ENCODE measurements at regions not wholly inside any gene's neighbourhood (a gene's known extent, or its start where the extent isn't known, plus 50 kb on each side); places are given as distances from the start of the nearest gene placed in this dataset.

- Mint-ChIP-seq H3K27me3 (ENCODE audit: low read depth) (no peaks in the 10 kb centered on the region), H3K4me1 (no peaks in the 10 kb centered on the region)
- no peak for TF ChIP-seq CTCF (IDR thresholded peaks at IDR 0.05; ENCODE audit: unreplicated experiment in 3 of 3)
These were observed 264.8 kb downstream of the KIF20B start for GRCh38 chr10:89966211-89966610.

DNA sequence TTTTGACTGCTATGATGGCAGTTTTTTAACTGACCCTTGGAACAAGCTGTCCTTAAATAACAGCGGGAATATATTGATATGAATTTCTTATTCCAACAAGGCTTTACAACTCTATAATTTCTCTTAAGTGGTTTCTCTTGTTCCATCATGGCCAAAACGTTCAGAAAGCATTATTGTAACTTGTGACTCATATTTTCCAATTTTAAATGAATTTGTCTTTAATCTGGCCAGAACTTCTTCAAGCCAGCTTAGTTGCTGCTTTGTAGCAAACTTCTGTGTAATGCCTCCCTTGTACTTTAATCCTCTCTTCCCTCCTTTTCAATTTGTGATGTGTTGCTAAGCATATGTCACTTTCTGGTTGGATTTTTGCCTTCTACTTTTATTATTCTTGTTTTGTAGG lies 271.9 kb downstream of the KIF20B start:
- Mint-ChIP-seq H3K27me3 (ENCODE audit: low read depth) (peaks cover 6% of the 10 kb centered on the region), H3K9me3 (no peaks in the 10 kb centered on the region), H3K4me3 (no peak overlapping the region), H3K27ac (no peak overlapping the region), H3K4me1 (peaks cover 5% of the 10 kb centered on the region), H3K36me3 (ENCODE audit: low read depth) (no peaks in the 10 kb centered on the region)
- no peak for TF ChIP-seq CTCF (IDR thresholded peaks at IDR 0.05; ENCODE audit: unreplicated experiment in 3 of 3)

More at GRCh38 chr10:89966211-89966610, 264.8 kb downstream of the KIF20B start:
- Mint-ChIP-seq H3K36me3 (ENCODE audit: low read depth) (no peaks in the 10 kb centered on the region), H3K4me3 (no peak overlapping the region), H3K27ac (no peak overlapping the region), H3K9me3 (no peaks in the 10 kb centered on the region)

GRCh38 chr10:89975071-89975470 lies 273.7 kb downstream of the KIF20B start:
- Mint-ChIP-seq H3K9me3 (no peaks in the 10 kb centered on the region), H3K4me1 (peaks cover 5% of the 10 kb centered on the region), H3K36me3 (ENCODE audit: low read depth) (no peaks in the 10 kb centered on the region), H3K4me3 (no peak overlapping the region), H3K27ac (no peak overlapping the region), H3K27me3 (ENCODE audit: low read depth) (peaks cover 6% of the 10 kb centered on the region)
- TF ChIP-seq CTCF (IDR thresholded peaks at IDR 0.05; ENCODE audit: unreplicated experiment in 3 of 3), result no peak

DNA sequence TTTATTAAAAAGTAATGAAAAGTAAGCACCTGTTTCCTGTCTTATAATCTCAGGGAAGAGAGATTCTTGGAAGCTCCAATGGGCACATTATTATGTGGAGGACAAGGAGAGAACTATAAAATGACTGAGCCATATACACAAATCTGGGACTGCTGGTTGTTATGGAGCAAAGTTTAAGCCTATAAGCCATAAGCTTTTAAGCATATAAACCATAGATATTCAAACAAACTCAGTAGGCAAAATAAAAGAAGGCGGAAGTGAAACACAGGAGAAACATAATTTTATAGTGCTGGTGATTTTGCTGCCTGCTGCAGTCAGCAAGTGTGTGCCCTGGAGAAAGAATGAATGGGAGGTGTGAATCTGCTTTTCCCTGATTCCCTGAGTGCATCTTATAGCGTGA lies 274.4 kb downstream of the KIF20B start:
- H3K27me3 Mint-ChIP-seq (ENCODE audit: low read depth), result peaks cover 6% of the 10 kb centered on the region
- no peak for TF ChIP-seq CTCF (IDR thresholded peaks at IDR 0.05; ENCODE audit: unreplicated experiment in 3 of 3)

DNA sequence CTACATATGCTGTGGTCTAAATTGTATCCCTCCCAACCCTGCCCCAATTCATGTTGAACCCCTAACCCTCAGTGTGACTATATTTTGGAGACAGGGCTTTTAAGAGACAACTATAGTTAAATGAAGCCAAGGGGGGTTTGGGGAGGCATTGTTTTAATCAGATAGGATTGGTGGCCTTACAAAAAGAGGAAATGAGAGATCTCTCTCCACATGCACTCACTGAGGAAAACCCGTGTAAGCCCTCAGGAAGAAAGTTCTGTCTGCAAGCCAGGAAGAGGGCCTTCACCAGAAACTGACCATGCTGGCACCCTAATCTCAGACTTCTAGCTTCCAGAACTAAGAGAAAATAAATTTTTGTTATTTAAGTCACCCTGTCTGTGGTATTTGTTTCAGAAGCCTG lies 276.7 kb downstream of the KIF20B start:
- Mint-ChIP-seq H3K4me1 (peaks cover 11% of the 10 kb centered on the region), H3K4me3 (no peak overlapping the region), H3K36me3 (ENCODE audit: low read depth) (no peaks in the 10 kb centered on the region), H3K27ac (no peak overlapping the region), H3K27me3 (ENCODE audit: low read depth) (peaks cover 6% of the 10 kb centered on the region), H3K9me3 (no peaks in the 10 kb centered on the region)
- TF ChIP-seq CTCF (IDR thresholded peaks at IDR 0.05; ENCODE audit: unreplicated experiment in 3 of 3), result no peak

More for the DNA sequence above, 274.4 kb downstream of the KIF20B start:
- no peak overlapping the region for H3K27ac Mint-ChIP-seq
- no peaks in the 10 kb centered on the region for H3K36me3 Mint-ChIP-seq (ENCODE audit: low read depth)
- peaks cover 5% of the 10 kb centered on the region for H3K4me1 Mint-ChIP-seq
- no peak overlapping the region for H3K4me3 Mint-ChIP-seq
- H3K9me3 Mint-ChIP-seq, result no peaks in the 10 kb centered on the region

DNA sequence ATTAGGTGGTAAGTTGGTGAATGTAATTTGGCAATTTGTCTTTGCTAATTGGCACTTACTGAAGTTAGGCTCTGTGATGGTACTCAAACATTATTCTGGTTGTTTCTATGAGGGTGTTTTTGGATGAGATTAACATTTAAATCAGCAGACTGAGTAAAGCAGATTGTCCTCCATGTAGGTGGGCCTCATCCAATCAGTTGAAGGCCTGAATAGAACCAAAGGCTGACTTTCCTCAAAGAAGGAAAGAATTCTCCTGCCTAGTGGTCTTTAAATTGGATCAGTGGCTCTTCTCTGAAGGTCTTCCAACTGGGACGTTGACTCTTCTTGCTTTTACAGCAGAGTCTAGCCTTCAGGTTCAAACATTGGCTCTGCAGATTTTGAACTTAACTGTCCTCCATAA lies 278.3 kb downstream of the KIF20B start:
- peaks cover 6% of the 10 kb centered on the region for H3K27me3 Mint-ChIP-seq (ENCODE audit: low read depth)
- H3K36me3 Mint-ChIP-seq (ENCODE audit: low read depth), result no peaks in the 10 kb centered on the region
- no peak for TF ChIP-seq CTCF (IDR thresholded peaks at IDR 0.05; ENCODE audit: unreplicated experiment in 3 of 3)
- no peaks in the 10 kb centered on the region for H3K9me3 Mint-ChIP-seq
- no peak overlapping the region for H3K4me3 Mint-ChIP-seq
- peaks cover 6% of the 10 kb centered on the region for H3K4me1 Mint-ChIP-seq
- no peak overlapping the region for H3K27ac Mint-ChIP-seq
